Endothelial cell (in vitro differentiated cells): ENCODE measurements at regions not wholly inside any gene's neighbourhood (a gene's known extent, or its start where the extent isn't known, plus 50 kb on each side); places are given as distances from the start of the nearest gene placed in this dataset.

ENCODE experiments used
- DNase-seq: peaks from one replicate; pipeline ENCODE4 v3.0.0; 2021; ENCODE audit warnings: low spot score
- H3K27ac Mint-ChIP-seq: one replicate; pipeline ENCODE4 v1.8.0; 2021; ENCODE audit warnings: mixed read lengths, inconsistent platforms; ENCODE audit not compliant: unreplicated experiment
- H3K27me3 Mint-ChIP-seq: one replicate; pipeline ENCODE4 v1.8.0; 2021; ENCODE audit warnings: mild to moderate bottlenecking, moderate library complexity, mixed read lengths, inconsistent platforms; ENCODE audit not compliant: unreplicated experiment
- H3K36me3 Mint-ChIP-seq: one replicate; pipeline ENCODE4 v1.8.0; 2021; ENCODE audit warnings: mild to moderate bottlenecking, low read depth, mixed read lengths, inconsistent platforms; ENCODE audit not compliant: unreplicated experiment
- H3K4me1 Mint-ChIP-seq: one replicate; pipeline ENCODE4 v1.8.0; 2021; ENCODE audit warnings: mild to moderate bottlenecking, mixed read lengths, inconsistent platforms; ENCODE audit not compliant: unreplicated experiment
- H3K4me3 Mint-ChIP-seq: one replicate; pipeline ENCODE4 v1.8.0; 2021; ENCODE audit warnings: mild to moderate bottlenecking, mixed read lengths, inconsistent platforms; ENCODE audit not compliant: unreplicated experiment
- H3K9me3 Mint-ChIP-seq: one replicate; pipeline ENCODE4 v1.8.0; 2021; ENCODE audit warnings: mixed read lengths, inconsistent platforms; ENCODE audit not compliant: unreplicated experiment
- TF ChIP-seq, protein P1 (sequence below): fragments of 200-600 bp; sonication (generic); IDR thresholded peaks from one replicate; pipeline ENCODE4 v1.5.0; 2021; ENCODE audit warnings: antibody characterized with exemption; ENCODE audit not compliant: unreplicated experiment

DNA sequence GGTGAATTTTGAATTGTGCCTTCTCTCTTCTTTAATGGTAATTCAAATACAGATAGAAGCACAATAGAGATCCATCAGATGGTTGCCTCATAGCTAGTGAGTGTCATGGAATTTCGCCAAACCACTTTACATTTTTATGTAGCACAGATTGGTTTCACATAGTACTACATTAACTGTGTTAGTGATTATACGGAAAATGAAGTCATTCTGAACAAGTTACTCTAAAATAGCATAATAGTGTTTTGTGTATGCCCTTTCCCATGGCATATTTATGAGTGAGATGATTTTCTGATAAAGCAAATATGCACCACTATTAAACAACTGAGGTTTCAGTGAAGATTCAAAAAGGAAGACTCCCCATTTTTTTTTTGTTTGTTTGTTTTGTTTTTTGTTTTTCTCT, 1623.5 kb downstream of the PCDH9 start:
- DNase-seq: no peak
- TF ChIP-seq, protein P1, sequence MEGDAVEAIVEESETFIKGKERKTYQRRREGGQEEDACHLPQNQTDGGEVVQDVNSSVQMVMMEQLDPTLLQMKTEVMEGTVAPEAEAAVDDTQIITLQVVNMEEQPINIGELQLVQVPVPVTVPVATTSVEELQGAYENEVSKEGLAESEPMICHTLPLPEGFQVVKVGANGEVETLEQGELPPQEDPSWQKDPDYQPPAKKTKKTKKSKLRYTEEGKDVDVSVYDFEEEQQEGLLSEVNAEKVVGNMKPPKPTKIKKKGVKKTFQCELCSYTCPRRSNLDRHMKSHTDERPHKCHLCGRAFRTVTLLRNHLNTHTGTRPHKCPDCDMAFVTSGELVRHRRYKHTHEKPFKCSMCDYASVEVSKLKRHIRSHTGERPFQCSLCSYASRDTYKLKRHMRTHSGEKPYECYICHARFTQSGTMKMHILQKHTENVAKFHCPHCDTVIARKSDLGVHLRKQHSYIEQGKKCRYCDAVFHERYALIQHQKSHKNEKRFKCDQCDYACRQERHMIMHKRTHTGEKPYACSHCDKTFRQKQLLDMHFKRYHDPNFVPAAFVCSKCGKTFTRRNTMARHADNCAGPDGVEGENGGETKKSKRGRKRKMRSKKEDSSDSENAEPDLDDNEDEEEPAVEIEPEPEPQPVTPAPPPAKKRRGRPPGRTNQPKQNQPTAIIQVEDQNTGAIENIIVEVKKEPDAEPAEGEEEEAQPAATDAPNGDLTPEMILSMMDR: no peak
- H3K36me3 Mint-ChIP-seq: no peaks in the 10 kb centered on the region

DNA sequence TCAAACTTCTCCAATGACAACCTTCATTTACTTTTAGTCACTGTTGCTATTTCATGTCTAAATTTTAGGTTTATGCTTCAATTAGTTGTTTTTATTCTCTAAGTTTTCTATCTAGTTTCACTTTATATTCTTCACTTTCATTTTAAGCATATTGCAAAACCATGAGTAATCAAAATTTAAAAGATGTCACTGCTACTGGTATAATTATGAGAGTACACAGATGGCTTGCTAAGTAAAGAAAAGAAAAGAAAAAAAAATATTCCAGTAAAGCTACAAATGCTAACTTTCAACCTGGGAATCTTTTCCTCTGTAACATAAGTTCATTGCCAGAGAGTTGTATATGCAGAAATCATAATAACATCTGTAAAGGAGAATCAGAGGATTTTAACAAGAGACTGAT, 1624.7 kb downstream of the PCDH9 start:
- H3K27me3 Mint-ChIP-seq: no peaks in the 10 kb centered on the region
- TF ChIP-seq, protein P1: no peak
- no peaks in the 10 kb centered on the region for H3K9me3 Mint-ChIP-seq
- DNase-seq: no peak
- no peaks in the 10 kb centered on the region for H3K36me3 Mint-ChIP-seq
- no peak overlapping the region for H3K27ac Mint-ChIP-seq
- no peak overlapping the region for H3K4me3 Mint-ChIP-seq
- no peaks in the 10 kb centered on the region for H3K4me1 Mint-ChIP-seq

More for the DNA sequence above, 1623.5 kb downstream of the PCDH9 start:
- Mint-ChIP-seq H3K27ac (no peak overlapping the region), H3K27me3 (no peaks in the 10 kb centered on the region), H3K4me1 (peaks cover 6% of the 10 kb centered on the region), H3K4me3 (no peak overlapping the region), H3K9me3 (no peaks in the 10 kb centered on the region)

DNA sequence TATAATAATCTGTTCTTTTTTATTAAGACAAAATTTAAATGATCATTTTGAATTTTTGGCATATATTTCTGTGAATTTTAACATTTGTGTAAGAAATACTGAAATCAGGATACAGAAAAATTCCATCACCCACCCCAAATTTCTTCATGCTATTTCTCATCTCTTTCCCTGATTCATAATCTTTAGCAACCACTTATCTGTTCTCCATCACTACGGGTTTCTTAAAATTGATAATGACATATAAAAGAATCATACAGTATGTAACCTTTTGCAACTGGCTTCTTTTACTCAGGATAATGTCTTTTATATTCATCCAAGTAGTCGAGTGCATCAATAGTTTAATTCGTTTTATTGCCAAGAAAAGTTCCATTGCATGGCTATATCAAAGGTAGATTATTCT, 1627.0 kb downstream of the PCDH9 start:
- no peak overlapping the region for H3K27ac Mint-ChIP-seq
- DNase-seq: no peak
- H3K4me3 Mint-ChIP-seq: no peak overlapping the region
- H3K4me1 Mint-ChIP-seq: no peaks in the 10 kb centered on the region
- TF ChIP-seq, protein P1: no peak
- H3K9me3 Mint-ChIP-seq: no peaks in the 10 kb centered on the region
- H3K27me3 Mint-ChIP-seq: no peaks in the 10 kb centered on the region
- H3K36me3 Mint-ChIP-seq: no peaks in the 10 kb centered on the region

DNA sequence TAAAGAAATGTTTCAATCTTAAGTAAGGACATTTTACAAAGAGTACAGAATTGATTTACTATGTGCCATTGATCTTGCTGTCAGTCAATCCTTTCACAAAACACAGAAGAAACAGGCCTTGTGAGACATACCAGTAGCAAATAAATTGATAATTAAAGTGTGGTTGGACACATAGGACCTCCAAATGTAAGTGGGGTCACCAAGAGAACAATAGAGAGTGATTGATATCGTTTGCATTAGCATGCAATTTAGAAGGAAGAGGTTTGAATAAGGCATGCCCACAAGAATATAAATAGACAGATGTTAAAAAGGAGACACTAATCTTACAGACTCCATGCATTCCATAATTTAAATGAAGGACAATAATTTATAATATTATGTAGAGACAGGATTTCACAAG, 1628.3 kb downstream of the PCDH9 start:
- Mint-ChIP-seq H3K4me3 (no peak overlapping the region), H3K36me3 (no peaks in the 10 kb centered on the region), H3K4me1 (no peaks in the 10 kb centered on the region), H3K27me3 (no peaks in the 10 kb centered on the region), H3K27ac (no peak overlapping the region), H3K9me3 (no peaks in the 10 kb centered on the region)
- TF ChIP-seq, protein P1: no peak
- DNase-seq: no peak

DNA sequence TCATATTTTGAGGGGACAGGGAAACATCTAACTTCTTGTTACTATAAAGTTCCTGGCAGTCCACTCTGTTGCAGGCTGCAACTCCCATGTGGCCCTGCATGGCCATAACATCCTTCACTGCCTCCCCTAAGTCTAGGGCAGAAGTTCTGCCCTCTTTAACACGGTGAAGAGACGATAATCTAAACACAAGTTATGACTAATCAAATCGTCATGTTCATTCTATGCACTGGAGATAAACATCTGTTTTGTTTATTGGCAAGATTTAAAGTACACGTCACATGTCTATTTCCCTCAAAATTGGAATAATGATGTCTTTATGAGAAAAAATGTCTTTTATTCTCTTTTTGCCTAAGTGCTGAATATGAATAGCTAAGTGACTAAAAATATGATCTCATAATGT, 1629.4 kb downstream of the PCDH9 start:
- Mint-ChIP-seq H3K4me3 (no peak overlapping the region), H3K4me1 (no peaks in the 10 kb centered on the region), H3K27me3 (no peaks in the 10 kb centered on the region), H3K27ac (no peak overlapping the region), H3K36me3 (no peaks in the 10 kb centered on the region), H3K9me3 (no peaks in the 10 kb centered on the region)
- TF ChIP-seq, protein P1: no peak
- DNase-seq: no peak
